ENCODE measurements at regions not wholly inside any gene's neighbourhood (a gene's known extent, or its start where the extent isn't known, plus 50 kb on each side); places are given as distances from the start of the nearest gene placed in this dataset.
"Not testable (repeated sequence)": the region's sequence is repeated elsewhere in the genome, so short reads cannot be mapped to it uniquely, and the experiment has no call there.

GRCh38 chr19:28594737-28595136 is 618.2 kb downstream of the UQCRFS1 start:
- no peaks in the 10 kb centered on the region for H3K36me3 ChIP-seq (replicated peaks in 1 of 2; ENCODE audit: control insufficient read depth in 2 of 2, insufficient read depth in 2 of 2, low read length in 2 of 2)
- WGBS, 2 donors (ENCODE audit: extremely low coverage in 2 of 2, insufficient read length in 2 of 2, insufficient replicate concordance in 1 of 2) = no CpG with 5 or more reads among the region's 2 CpGs
- H2BK120ac ChIP-seq (ENCODE audit: low read depth, low read length) = no peak overlapping the region
- H3K27ac ChIP-seq (replicated peaks; ENCODE audit: low read length) = no peak overlapping the region
- no peak overlapping the region for H4K91ac ChIP-seq (ENCODE audit: low read depth, low read length, poor library complexity)
- no peaks in the 10 kb centered on the region for H3K27me3 ChIP-seq (ENCODE audit: control insufficient read depth in 3 of 3, insufficient read depth in 3 of 3, low read depth in 1 of 3, low read length in 3 of 3)
- H3K4ac ChIP-seq (ENCODE audit: low read length) = no peak overlapping the region
- DNase-seq (ENCODE audit: low spot score) = no peak
- no peak overlapping the region for H2BK12ac ChIP-seq (ENCODE audit: low read length)
- H2BK15ac ChIP-seq (ENCODE audit: low read length) = no peak overlapping the region
- H3K79me1 ChIP-seq (ENCODE audit: low read depth, low read length) = no peaks in the 10 kb centered on the region
- no peak overlapping the region for H2AFZ ChIP-seq (ENCODE audit: low read length)
- H3K18ac ChIP-seq (ENCODE audit: low read length) = no peak overlapping the region
- no peak overlapping the region for H3K14ac ChIP-seq (ENCODE audit: low read length)
- H3K4me2 ChIP-seq (ENCODE audit: insufficient read depth, low read length, poor library complexity, severe bottlenecking) = no peak overlapping the region
- no peak overlapping the region for H2AK5ac ChIP-seq (ENCODE audit: low read depth, low read length)
- no peak overlapping the region for H3K9ac ChIP-seq (ENCODE audit: low read depth, low read length, poor library complexity)
- no peak overlapping the region for H2BK5ac ChIP-seq (ENCODE audit: low read length)
- H3K4me1 ChIP-seq (ENCODE audit: control insufficient read depth in 2 of 2, insufficient read depth in 1 of 2, low read depth in 1 of 2, low read length in 2 of 2) = no peaks in the 10 kb centered on the region
- H3K23ac ChIP-seq (ENCODE audit: low read depth, low read length, poor library complexity) = no peak overlapping the region
- H3K4me3 ChIP-seq (ENCODE audit: low read length in 2 of 2) = no peak overlapping the region
- H3K9me3 ChIP-seq (replicated peaks in 1 of 2; ENCODE audit: control insufficient read depth in 2 of 2, insufficient read depth in 1 of 2, low read depth in 1 of 2, low read length in 2 of 2) = no peaks in the 10 kb centered on the region
- no peak overlapping the region for H4K8ac ChIP-seq (ENCODE audit: low read depth, low read length)

GRCh38 chr19:28589991-28590411 is 623.0 kb downstream of the UQCRFS1 start:
- not testable (repeated sequence) for H3K4me2 ChIP-seq (ENCODE audit: insufficient read depth, low read length, poor library complexity, severe bottlenecking); H2BK120ac ChIP-seq (ENCODE audit: low read depth, low read length); H3K23ac ChIP-seq (ENCODE audit: low read depth, low read length, poor library complexity); H3K4ac ChIP-seq (ENCODE audit: low read length); DNase-seq (ENCODE audit: low spot score); H3K9me3 ChIP-seq (replicated peaks in 1 of 2; ENCODE audit: control insufficient read depth in 2 of 2, insufficient read depth in 1 of 2, low read depth in 1 of 2, low read length in 2 of 2); H2AK5ac ChIP-seq (ENCODE audit: low read depth, low read length); H3K4me1 ChIP-seq (ENCODE audit: control insufficient read depth in 2 of 2, insufficient read depth in 1 of 2, low read depth in 1 of 2, low read length in 2 of 2); H2BK12ac ChIP-seq (ENCODE audit: low read length); H3K18ac ChIP-seq (ENCODE audit: low read length); H3K36me3 ChIP-seq (replicated peaks in 1 of 2; ENCODE audit: control insufficient read depth in 2 of 2, insufficient read depth in 2 of 2, low read length in 2 of 2); H4K8ac ChIP-seq (ENCODE audit: low read depth, low read length); H2BK15ac ChIP-seq (ENCODE audit: low read length); H4K91ac ChIP-seq (ENCODE audit: low read depth, low read length, poor library complexity); H2BK5ac ChIP-seq (ENCODE audit: low read length); H3K79me1 ChIP-seq (ENCODE audit: low read depth, low read length); H3K14ac ChIP-seq (ENCODE audit: low read length); H3K4me3 ChIP-seq (ENCODE audit: low read length in 2 of 2); H2AFZ ChIP-seq (ENCODE audit: low read length); H3K9ac ChIP-seq (ENCODE audit: low read depth, low read length, poor library complexity); H3K27ac ChIP-seq (replicated peaks; ENCODE audit: low read length); H3K27me3 ChIP-seq (ENCODE audit: control insufficient read depth in 3 of 3, insufficient read depth in 3 of 3, low read depth in 1 of 3, low read length in 3 of 3)
- WGBS, 2 donors (ENCODE audit: extremely low coverage in 2 of 2, insufficient read length in 2 of 2, insufficient replicate concordance in 1 of 2) = no CpG with 5 or more reads among the region's 11 CpGs

- Histone ChIP-seq H3K27ac (replicated peaks; ENCODE audit: low read length) (no peak overlapping the region), H4K91ac (ENCODE audit: low read depth, low read length, poor library complexity) (no peak overlapping the region), H3K4me3 (ENCODE audit: low read length in 2 of 2) (no peak overlapping the region), H3K14ac (ENCODE audit: low read length) (peak overlapping the region; percentile 14), H3K4me2 (ENCODE audit: insufficient read depth, low read length, poor library complexity, severe bottlenecking) (no peak overlapping the region), H2BK120ac (ENCODE audit: low read depth, low read length) (no peak overlapping the region), H2AK5ac (ENCODE audit: low read depth, low read length) (no peak overlapping the region), H4K8ac (ENCODE audit: low read depth, low read length) (no peak overlapping the region), H3K23ac (ENCODE audit: low read depth, low read length, poor library complexity) (no peak overlapping the region), H3K79me1 (ENCODE audit: low read depth, low read length) (no peaks in the 10 kb centered on the region), H3K18ac (ENCODE audit: low read length) (no peak overlapping the region), H3K36me3 (replicated peaks in 1 of 2; ENCODE audit: control insufficient read depth in 2 of 2, insufficient read depth in 2 of 2, low read length in 2 of 2) (no peaks in the 10 kb centered on the region), H2BK15ac (ENCODE audit: low read length) (no peak overlapping the region), H2BK5ac (ENCODE audit: low read length) (no peak overlapping the region), H2BK12ac (ENCODE audit: low read length) (no peak overlapping the region), H3K9ac (ENCODE audit: low read depth, low read length, poor library complexity) (no peak overlapping the region), H3K4me1 (ENCODE audit: control insufficient read depth in 2 of 2, insufficient read depth in 1 of 2, low read depth in 1 of 2, low read length in 2 of 2) (peaks cover 0 to 3% of the 10 kb centered on the region in 2 donors), H3K9me3 (replicated peaks in 1 of 2; ENCODE audit: control insufficient read depth in 2 of 2, insufficient read depth in 1 of 2, low read depth in 1 of 2, low read length in 2 of 2) (no peaks in the 10 kb centered on the region), H2AFZ (ENCODE audit: low read length) (no peak overlapping the region), H3K27me3 (ENCODE audit: control insufficient read depth in 3 of 3, insufficient read depth in 3 of 3, low read depth in 1 of 3, low read length in 3 of 3) (no peaks in the 10 kb centered on the region), H3K4ac (ENCODE audit: low read length) (no peak overlapping the region)
- no peak for DNase-seq (ENCODE audit: low spot score)
- WGBS, 2 donors (ENCODE audit: extremely low coverage in 2 of 2, insufficient read length in 2 of 2, insufficient replicate concordance in 1 of 2) = no CpG with 5 or more reads among the region's 7 CpGs
Measured at GRCh38 chr19:28586474-28586873, 626.5 kb downstream of the UQCRFS1 start.

- no CpG with 5 or more reads among the region's 4 CpGs for WGBS, 2 donors (ENCODE audit: extremely low coverage in 2 of 2, insufficient read length in 2 of 2, insufficient replicate concordance in 1 of 2)
- Histone ChIP-seq H3K4me2 (ENCODE audit: insufficient read depth, low read length, poor library complexity, severe bottlenecking) (no peak overlapping the region), H3K14ac (ENCODE audit: low read length) (no peak overlapping the region)
Measured at GRCh38 chr19:28585796-28586195, 627.2 kb downstream of the UQCRFS1 start.

More at GRCh38 chr19:28585796-28586195, 627.2 kb downstream of the UQCRFS1 start:
- H3K18ac ChIP-seq (ENCODE audit: low read length) = peak overlapping the region; percentile 37
- no peaks in the 10 kb centered on the region for H3K9me3 ChIP-seq (replicated peaks in 1 of 2; ENCODE audit: control insufficient read depth in 2 of 2, insufficient read depth in 1 of 2, low read depth in 1 of 2, low read length in 2 of 2)
- H3K4me1 ChIP-seq (ENCODE audit: control insufficient read depth in 2 of 2, insufficient read depth in 1 of 2, low read depth in 1 of 2, low read length in 2 of 2) = peaks cover 0 to 6% of the 10 kb centered on the region in 2 donors
- H2AFZ ChIP-seq (ENCODE audit: low read length) = no peak overlapping the region
- no peak overlapping the region for H2BK12ac ChIP-seq (ENCODE audit: low read length)
- no peak overlapping the region for H2BK15ac ChIP-seq (ENCODE audit: low read length)
- H3K4ac ChIP-seq (ENCODE audit: low read length) = no peak overlapping the region
- no peak overlapping the region for H3K23ac ChIP-seq (ENCODE audit: low read depth, low read length, poor library complexity)
- no peak overlapping the region for H2BK5ac ChIP-seq (ENCODE audit: low read length)
- peak overlapping the region; percentile 57 for H4K8ac ChIP-seq (ENCODE audit: low read depth, low read length)
- DNase-seq (ENCODE audit: low spot score) = no peak
- H4K91ac ChIP-seq (ENCODE audit: low read depth, low read length, poor library complexity) = no peak overlapping the region
- no peak overlapping the region for H2BK120ac ChIP-seq (ENCODE audit: low read depth, low read length)
- no peak overlapping the region for H3K9ac ChIP-seq (ENCODE audit: low read depth, low read length, poor library complexity)
- no peaks in the 10 kb centered on the region for H3K27me3 ChIP-seq (ENCODE audit: control insufficient read depth in 3 of 3, insufficient read depth in 3 of 3, low read depth in 1 of 3, low read length in 3 of 3)
- H3K4me3 ChIP-seq (ENCODE audit: low read length in 2 of 2) = no peak overlapping the region
- H2AK5ac ChIP-seq (ENCODE audit: low read depth, low read length) = peak overlapping the region; percentile 47
- no peaks in the 10 kb centered on the region for H3K79me1 ChIP-seq (ENCODE audit: low read depth, low read length)
- H3K27ac ChIP-seq (replicated peaks; ENCODE audit: low read length) = no peak overlapping the region
- no peaks in the 10 kb centered on the region for H3K36me3 ChIP-seq (replicated peaks in 1 of 2; ENCODE audit: control insufficient read depth in 2 of 2, insufficient read depth in 2 of 2, low read length in 2 of 2)

Measured in neuronal stem cell (in vitro differentiated cells).